Glutamatergic neuron (in vitro differentiated cells): ENCODE measurements at regions not wholly inside any gene's neighbourhood (a gene's known extent, or its start where the extent isn't known, plus 50 kb on each side); places are given as distances from the start of the nearest gene placed in this dataset.

ENCODE experiments used
- DNase-seq: peaks from one replicate; pipeline ENCODE4 v3.0.0; 2022
- H3K27ac Mint-ChIP-seq: one replicate; pipeline ENCODE4 v1.8.0; 2020; ENCODE audit warnings: mild to moderate bottlenecking, mixed read lengths, inconsistent platforms; ENCODE audit not compliant: unreplicated experiment
- H3K27me3 Mint-ChIP-seq: one replicate; pipeline ENCODE4 v1.8.0; 2020; ENCODE audit warnings: mild to moderate bottlenecking, moderate library complexity, mixed read lengths, inconsistent platforms; ENCODE audit not compliant: unreplicated experiment
- H3K36me3 Mint-ChIP-seq: one replicate; pipeline ENCODE4 v1.8.0; 2020; ENCODE audit warnings: mild to moderate bottlenecking, mixed read lengths, inconsistent platforms; ENCODE audit not compliant: unreplicated experiment
- H3K4me1 Mint-ChIP-seq: one replicate; pipeline ENCODE4 v1.8.0; 2020; ENCODE audit warnings: mild to moderate bottlenecking, low read depth, mixed read lengths, inconsistent platforms; ENCODE audit not compliant: unreplicated experiment
- H3K4me3 Mint-ChIP-seq: one replicate; pipeline ENCODE4 v1.8.0; 2020; ENCODE audit warnings: mild to moderate bottlenecking, mixed read lengths, inconsistent platforms; ENCODE audit not compliant: unreplicated experiment
- H3K9me3 Mint-ChIP-seq: one replicate; pipeline ENCODE4 v1.8.0; 2020; ENCODE audit warnings: mild to moderate bottlenecking, moderate library complexity, mixed read lengths, inconsistent platforms; ENCODE audit not compliant: unreplicated experiment
- CTCF ChIP-seq: fragments of 200-600 bp; sonication (generic); IDR thresholded peaks from one replicate; pipeline ENCODE4 v1.5.0; 2021; ENCODE audit not compliant: partially characterized antibody, unreplicated experiment

- no peak overlapping the region for H3K27ac Mint-ChIP-seq
Measured at GRCh38 chr1:221497046-221497445, 244.8 kb downstream of the DUSP10 start.

GRCh38 chr1:221503268-221503667 lies 238.6 kb downstream of the DUSP10 start:
- no peaks in the 10 kb centered on the region for H3K27me3 Mint-ChIP-seq
- peaks cover 23% of the 10 kb centered on the region for H3K36me3 Mint-ChIP-seq
- H3K4me1 Mint-ChIP-seq = no peaks in the 10 kb centered on the region
- no peak overlapping the region for H3K4me3 Mint-ChIP-seq
- TF ChIP-seq CTCF = no peak
- H3K27ac Mint-ChIP-seq = no peak overlapping the region
- H3K9me3 Mint-ChIP-seq = peaks cover 6% of the 10 kb centered on the region
- no peak for DNase-seq

More at GRCh38 chr1:221497046-221497445, 244.8 kb downstream of the DUSP10 start:
- Mint-ChIP-seq H3K4me3 (no peak overlapping the region), H3K36me3 (no peaks in the 10 kb centered on the region), H3K9me3 (no peaks in the 10 kb centered on the region), H3K4me1 (no peaks in the 10 kb centered on the region), H3K27me3 (peaks cover 2% of the 10 kb centered on the region)
- TF ChIP-seq CTCF = no peak
- DNase-seq = no peak

- DNase-seq = no peak
- Mint-ChIP-seq H3K36me3 (peaks cover 8% of the 10 kb centered on the region), H3K9me3 (peaks cover 4% of the 10 kb centered on the region), H3K27ac (no peak overlapping the region), H3K4me3 (no peak overlapping the region), H3K27me3 (no peaks in the 10 kb centered on the region), H3K4me1 (no peaks in the 10 kb centered on the region)
- no peak for TF ChIP-seq CTCF
Measured at GRCh38 chr1:221509575-221510355, 232.1 kb downstream of the DUSP10 start.

GRCh38 chr1:221510793-221511503 lies 230.9 kb downstream of the DUSP10 start:
- DNase-seq = no peak
- no peaks in the 10 kb centered on the region for H3K27me3 Mint-ChIP-seq
- no peaks in the 10 kb centered on the region for H3K9me3 Mint-ChIP-seq
- H3K4me3 Mint-ChIP-seq = no peak overlapping the region
- H3K4me1 Mint-ChIP-seq = no peaks in the 10 kb centered on the region
- no peak for TF ChIP-seq CTCF
- H3K36me3 Mint-ChIP-seq = peaks cover 2% of the 10 kb centered on the region
- no peak overlapping the region for H3K27ac Mint-ChIP-seq

GRCh38 chr1:221511797-221512196 lies 230.1 kb downstream of the DUSP10 start:
- no peak for TF ChIP-seq CTCF
- Mint-ChIP-seq H3K27ac (no peak overlapping the region), H3K27me3 (no peaks in the 10 kb centered on the region), H3K4me1 (no peaks in the 10 kb centered on the region), H3K36me3 (no peaks in the 10 kb centered on the region), H3K4me3 (no peak overlapping the region), H3K9me3 (no peaks in the 10 kb centered on the region)
- DNase-seq = no peak
